Neural progenitor cell (in vitro differentiated cells): ENCODE measurements at regions not wholly inside any gene's neighbourhood (a gene's known extent, or its start where the extent isn't known, plus 50 kb on each side); places are given as distances from the start of the nearest gene placed in this dataset.

ENCODE experiments used
- DNase-seq: peaks from one replicate; pipeline ENCODE4 v3.0.0-alpha.2; 2016; ENCODE audit warnings: low spot score
- H2AFZ ChIP-seq: fragments of 200-600 bp; sonication (generic); replicated peaks from 2 replicates; pipeline ENCODE4 v1.6.1; 2016; ENCODE audit warnings: antibody characterized with exemption
- H3F3A ChIP-seq: fragments of 200-600 bp; sonication (generic); 2 replicates; pipeline ENCODE4 v1.6.1; 2016; ENCODE audit warnings: antibody characterized with exemption, low read depth
- H3K27ac ChIP-seq: fragments of 200-600 bp; sonication (generic); 2 replicates; pipeline ENCODE4 v1.5.1; 2016; ENCODE audit warnings: mild to moderate bottlenecking
- H3K27me3 ChIP-seq: fragments of 200-600 bp; sonication (generic); 2 replicates; pipeline ENCODE4 v1.6.1; 2016; ENCODE audit warnings: mild to moderate bottlenecking, moderate library complexity
- H3K36me3 ChIP-seq: fragments of 200-600 bp; sonication (generic); 2 replicates; pipeline ENCODE4 v1.5.1; 2016
- H3K4me1 ChIP-seq: fragments of 200-600 bp; sonication (generic); 2 replicates; pipeline ENCODE4 v1.6.1; 2016; ENCODE audit warnings: mixed run types
- H3K4me2 ChIP-seq: fragments of 200-600 bp; sonication (generic); 2 replicates; pipeline ENCODE4 v1.6.1; 2016
- H3K4me3 ChIP-seq: fragments of 200-600 bp; sonication (generic); 2 replicates; pipeline ENCODE4 v1.5.1; 2016
- H3K79me2 ChIP-seq: fragments of 200-600 bp; sonication (generic); 2 replicates; pipeline ENCODE4 v1.6.1; 2016; ENCODE audit warnings: low read depth
- H3K9ac ChIP-seq: fragments of 200-600 bp; sonication (generic); 2 replicates; pipeline ENCODE4 v1.6.1; 2016
- H3K9me3 ChIP-seq: fragments of 200-600 bp; sonication (generic); 2 replicates; pipeline ENCODE4 v1.5.1; 2016; ENCODE audit warnings: low read depth
- H4K20me1 ChIP-seq: fragments of 200-600 bp; sonication (generic); 2 replicates; pipeline ENCODE4 v1.6.1; 2016; ENCODE audit warnings: low read depth
- H3K27ac Mint-ChIP-seq: 3 replicates; pipeline ENCODE4 v1.8.0; 2021; ENCODE audit warnings: mixed read lengths
- H3K27me3 Mint-ChIP-seq: 2 replicates; pipeline ENCODE4 v1.8.0; 2022; ENCODE audit warnings: low read depth, mild to moderate bottlenecking, inconsistent platforms, moderate library complexity, mixed read lengths; ENCODE audit not compliant: insufficient read depth
- H3K36me3 Mint-ChIP-seq: 3 replicates; pipeline ENCODE4 v1.8.0; 2021; ENCODE audit warnings: mixed read lengths
- H3K4me1 Mint-ChIP-seq: 3 replicates; pipeline ENCODE4 v1.8.0; 2021; ENCODE audit warnings: mixed read lengths
- H3K4me3 Mint-ChIP-seq: 3 replicates; pipeline ENCODE4 v1.8.0; 2021; ENCODE audit warnings: mild to moderate bottlenecking, moderate library complexity, mixed read lengths
- H3K9me3 Mint-ChIP-seq: 3 replicates; pipeline ENCODE4 v1.8.0; 2020; ENCODE audit warnings: mixed read lengths
- EZH2 ChIP-seq: fragments of 200-600 bp; sonication (generic); IDR thresholded peaks from 2 replicates; pipeline ENCODE4 v1.6.1; 2017; ENCODE audit warnings: antibody characterized with exemption, mild to moderate bottlenecking, moderate library complexity
- EZH2phosphoT487 ChIP-seq: fragments of 200-600 bp; sonication (generic); IDR thresholded peaks from 2 replicates; pipeline ENCODE4 v1.6.1; 2017; ENCODE audit warnings: antibody characterized with exemption
- TF ChIP-seq, protein P1 (sequence below): fragments of 200-600 bp; sonication (generic); IDR thresholded peaks from 2 replicates; pipeline ENCODE4 v1.5.1; 2017; ENCODE audit warnings: antibody characterized with exemption, mild to moderate bottlenecking

- Histone ChIP-seq H3K27ac (no peak overlapping the region), H3K4me2 (no peak overlapping the region), H3K79me2 (no peaks in the 10 kb centered on the region), H4K20me1 (no peaks in the 10 kb centered on the region), H3K4me1 (no peaks in the 10 kb centered on the region), H3K27me3 (no peaks in the 10 kb centered on the region), H3K4me3 (no peak overlapping the region), H3K9ac (no peak overlapping the region), H3F3A (no peaks in the 10 kb centered on the region), H3K36me3 (no peaks in the 10 kb centered on the region), H3K9me3 (no peaks in the 10 kb centered on the region), H2AFZ (no peak overlapping the region)
- Mint-ChIP-seq H3K27ac (no peak overlapping the region), H3K9me3 (no peaks in the 10 kb centered on the region), H3K27me3 (peaks cover 5% of the 10 kb centered on the region), H3K4me3 (no peak overlapping the region), H3K4me1 (no peaks in the 10 kb centered on the region), H3K36me3 (no peaks in the 10 kb centered on the region)
- DNase-seq: no peak
- TF ChIP-seq EZH2phosphoT487: no peak
- TF ChIP-seq, protein P1, sequence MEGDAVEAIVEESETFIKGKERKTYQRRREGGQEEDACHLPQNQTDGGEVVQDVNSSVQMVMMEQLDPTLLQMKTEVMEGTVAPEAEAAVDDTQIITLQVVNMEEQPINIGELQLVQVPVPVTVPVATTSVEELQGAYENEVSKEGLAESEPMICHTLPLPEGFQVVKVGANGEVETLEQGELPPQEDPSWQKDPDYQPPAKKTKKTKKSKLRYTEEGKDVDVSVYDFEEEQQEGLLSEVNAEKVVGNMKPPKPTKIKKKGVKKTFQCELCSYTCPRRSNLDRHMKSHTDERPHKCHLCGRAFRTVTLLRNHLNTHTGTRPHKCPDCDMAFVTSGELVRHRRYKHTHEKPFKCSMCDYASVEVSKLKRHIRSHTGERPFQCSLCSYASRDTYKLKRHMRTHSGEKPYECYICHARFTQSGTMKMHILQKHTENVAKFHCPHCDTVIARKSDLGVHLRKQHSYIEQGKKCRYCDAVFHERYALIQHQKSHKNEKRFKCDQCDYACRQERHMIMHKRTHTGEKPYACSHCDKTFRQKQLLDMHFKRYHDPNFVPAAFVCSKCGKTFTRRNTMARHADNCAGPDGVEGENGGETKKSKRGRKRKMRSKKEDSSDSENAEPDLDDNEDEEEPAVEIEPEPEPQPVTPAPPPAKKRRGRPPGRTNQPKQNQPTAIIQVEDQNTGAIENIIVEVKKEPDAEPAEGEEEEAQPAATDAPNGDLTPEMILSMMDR: no peak
- no peak for TF ChIP-seq EZH2
Measured at GRCh38 chr7:142432377-142432776, 174.5 kb upstream of the PRSS58 start.

GRCh38 chr7:142431491-142431890, 173.6 kb upstream of the PRSS58 start:
- Histone ChIP-seq H3K4me2 (no peak overlapping the region), H3K27ac (no peak overlapping the region), H3K9me3 (no peaks in the 10 kb centered on the region), H3K79me2 (no peaks in the 10 kb centered on the region), H3K36me3 (no peaks in the 10 kb centered on the region), H3K4me1 (no peaks in the 10 kb centered on the region), H3K4me3 (no peak overlapping the region), H4K20me1 (no peaks in the 10 kb centered on the region), H3F3A (no peaks in the 10 kb centered on the region), H3K9ac (no peak overlapping the region), H3K27me3 (no peaks in the 10 kb centered on the region), H2AFZ (no peak overlapping the region)
- Mint-ChIP-seq H3K27ac (no peak overlapping the region), H3K9me3 (no peaks in the 10 kb centered on the region), H3K36me3 (no peaks in the 10 kb centered on the region), H3K4me3 (no peak overlapping the region), H3K4me1 (no peaks in the 10 kb centered on the region), H3K27me3 (peaks cover 3% of the 10 kb centered on the region)
- TF ChIP-seq, protein P1: no peak
- DNase-seq: no peak

GRCh38 chr7:142428094-142428493, 170.2 kb upstream of the PRSS58 start:
- Histone ChIP-seq H4K20me1 (no peaks in the 10 kb centered on the region), H3K4me2 (no peak overlapping the region), H3K4me3 (no peak overlapping the region), H3K9me3 (no peaks in the 10 kb centered on the region), H3K79me2 (no peaks in the 10 kb centered on the region), H2AFZ (no peak overlapping the region), H3K9ac (no peak overlapping the region), H3F3A (no peaks in the 10 kb centered on the region), H3K4me1 (no peaks in the 10 kb centered on the region), H3K27ac (no peak overlapping the region), H3K36me3 (no peaks in the 10 kb centered on the region), H3K27me3 (no peaks in the 10 kb centered on the region)
- H3K36me3 Mint-ChIP-seq: no peaks in the 10 kb centered on the region
- peaks cover 8% of the 10 kb centered on the region for H3K27me3 Mint-ChIP-seq
- DNase-seq: no peak
- H3K9me3 Mint-ChIP-seq: no peaks in the 10 kb centered on the region
- no peak overlapping the region for H3K27ac Mint-ChIP-seq
- no peaks in the 10 kb centered on the region for H3K4me1 Mint-ChIP-seq
- no peak overlapping the region for H3K4me3 Mint-ChIP-seq
- TF ChIP-seq EZH2phosphoT487 (no peak), EZH2 (no peak)
- TF ChIP-seq, protein P1: no peak

DNA sequence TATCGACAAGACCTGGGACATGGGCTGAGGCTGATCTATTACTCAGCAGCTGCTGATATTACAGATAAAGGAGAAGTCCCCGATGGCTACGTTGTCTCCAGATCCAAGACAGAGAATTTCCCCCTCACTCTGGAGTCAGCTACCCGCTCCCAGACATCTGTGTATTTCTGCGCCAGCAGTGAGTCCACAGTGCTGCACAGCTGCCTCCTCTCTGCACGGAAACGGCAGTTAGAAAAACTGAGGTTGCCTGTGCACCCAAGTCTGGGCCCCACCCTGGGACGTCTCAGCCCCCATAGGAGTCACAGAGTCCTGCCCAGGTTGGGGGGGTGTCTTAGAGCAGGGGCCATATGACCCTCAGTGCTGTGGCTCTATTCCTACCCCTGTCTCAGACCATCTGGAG, 167.4 kb upstream of the PRSS58 start:
- H3K4me1 Mint-ChIP-seq: peaks cover 5% of the 10 kb centered on the region

More for the DNA sequence above, 167.4 kb upstream of the PRSS58 start:
- Mint-ChIP-seq H3K27ac (no peak overlapping the region), H3K27me3 (peaks cover 8% of the 10 kb centered on the region), H3K9me3 (no peaks in the 10 kb centered on the region), H3K4me3 (no peak overlapping the region), H3K36me3 (no peaks in the 10 kb centered on the region)
- Histone ChIP-seq H3K27me3 (no peaks in the 10 kb centered on the region), H3K4me2 (no peak overlapping the region), H3K9me3 (no peaks in the 10 kb centered on the region), H3K4me3 (no peak overlapping the region), H2AFZ (no peak overlapping the region), H3K4me1 (peaks cover 4% of the 10 kb centered on the region), H4K20me1 (no peaks in the 10 kb centered on the region), H3K36me3 (no peaks in the 10 kb centered on the region), H3K9ac (no peak overlapping the region), H3K79me2 (no peaks in the 10 kb centered on the region), H3K27ac (no peak overlapping the region), H3F3A (no peaks in the 10 kb centered on the region)
- TF ChIP-seq EZH2phosphoT487 (no peak), EZH2 (no peak)
- TF ChIP-seq, protein P1: no peak
- no peak for DNase-seq
